HEK293 (cell line): ENCODE measurements at regions not wholly inside any gene's neighbourhood (a gene's known extent, or its start where the extent isn't known, plus 50 kb on each side); places are given as distances from the start of the nearest gene placed in this dataset.

Experiments used
- ZNF133 ChIP-seq: fragments of 450-650 bp; formaldehyde crosslinking; IDR thresholded peaks from 2 replicates; pipeline ENCODE4 v1.5.1; 2016; ENCODE audit warnings: missing biosample characterization, missing genetic modification characterization
- ZNF423 ChIP-seq: fragments of 450-650 bp; formaldehyde crosslinking; IDR thresholded peaks from 2 replicates; pipeline ENCODE4 v1.5.1; 2016; ENCODE audit warnings: missing biosample characterization, missing genetic modification characterization
- ZNF514 ChIP-seq: fragments of 450-650 bp; formaldehyde crosslinking; IDR thresholded peaks from 2 replicates; pipeline ENCODE4 v1.5.1; 2016; ENCODE audit warnings: missing biosample characterization, missing genetic modification characterization
- TF ChIP-seq, protein P1 (sequence below): fragments of 450-650 bp; formaldehyde crosslinking; IDR thresholded peaks from 2 replicates; pipeline ENCODE4 v1.5.1; 2016; ENCODE audit warnings: missing biosample characterization, missing genetic modification characterization
- TF ChIP-seq, protein P2 (sequence below): fragments of 450-650 bp; formaldehyde crosslinking; IDR thresholded peaks from 2 replicates; pipeline ENCODE4 v1.5.1; 2016; ENCODE audit warnings: missing biosample characterization, missing genetic modification characterization
- TF ChIP-seq, protein P3 (sequence below): fragments of 450-650 bp; formaldehyde crosslinking; IDR thresholded peaks from 2 replicates; pipeline ENCODE4 v1.5.1; 2017; ENCODE audit warnings: missing biosample characterization, missing genetic modification characterization

DNA sequence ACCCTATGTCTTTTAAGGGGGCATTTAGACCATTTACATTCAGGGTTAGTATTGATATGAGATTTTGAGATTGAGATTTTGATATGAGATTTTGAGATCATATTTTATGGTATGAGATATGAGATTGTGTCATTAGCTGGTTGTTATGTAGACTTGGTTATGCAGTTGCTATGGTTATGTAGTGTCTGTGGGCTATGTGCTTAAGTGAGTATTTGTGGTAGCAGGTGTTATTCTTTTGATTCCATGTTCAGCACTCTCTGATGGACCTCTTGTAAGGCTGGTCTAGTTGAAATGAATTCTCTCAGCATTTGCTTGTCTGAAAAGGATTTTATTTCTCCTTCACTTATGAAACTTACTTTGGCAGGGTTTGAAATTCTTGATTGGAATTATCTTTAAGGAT, 225.4 kb downstream of the SATB1 start:
- TF ChIP-seq, protein P1, sequence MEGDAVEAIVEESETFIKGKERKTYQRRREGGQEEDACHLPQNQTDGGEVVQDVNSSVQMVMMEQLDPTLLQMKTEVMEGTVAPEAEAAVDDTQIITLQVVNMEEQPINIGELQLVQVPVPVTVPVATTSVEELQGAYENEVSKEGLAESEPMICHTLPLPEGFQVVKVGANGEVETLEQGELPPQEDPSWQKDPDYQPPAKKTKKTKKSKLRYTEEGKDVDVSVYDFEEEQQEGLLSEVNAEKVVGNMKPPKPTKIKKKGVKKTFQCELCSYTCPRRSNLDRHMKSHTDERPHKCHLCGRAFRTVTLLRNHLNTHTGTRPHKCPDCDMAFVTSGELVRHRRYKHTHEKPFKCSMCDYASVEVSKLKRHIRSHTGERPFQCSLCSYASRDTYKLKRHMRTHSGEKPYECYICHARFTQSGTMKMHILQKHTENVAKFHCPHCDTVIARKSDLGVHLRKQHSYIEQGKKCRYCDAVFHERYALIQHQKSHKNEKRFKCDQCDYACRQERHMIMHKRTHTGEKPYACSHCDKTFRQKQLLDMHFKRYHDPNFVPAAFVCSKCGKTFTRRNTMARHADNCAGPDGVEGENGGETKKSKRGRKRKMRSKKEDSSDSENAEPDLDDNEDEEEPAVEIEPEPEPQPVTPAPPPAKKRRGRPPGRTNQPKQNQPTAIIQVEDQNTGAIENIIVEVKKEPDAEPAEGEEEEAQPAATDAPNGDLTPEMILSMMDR (tag by site-specific recombination), result no peak
- no peak for TF ChIP-seq ZNF133
- no peak for TF ChIP-seq ZNF514
- TF ChIP-seq ZNF423, result no peak
- TF ChIP-seq, protein P2, sequence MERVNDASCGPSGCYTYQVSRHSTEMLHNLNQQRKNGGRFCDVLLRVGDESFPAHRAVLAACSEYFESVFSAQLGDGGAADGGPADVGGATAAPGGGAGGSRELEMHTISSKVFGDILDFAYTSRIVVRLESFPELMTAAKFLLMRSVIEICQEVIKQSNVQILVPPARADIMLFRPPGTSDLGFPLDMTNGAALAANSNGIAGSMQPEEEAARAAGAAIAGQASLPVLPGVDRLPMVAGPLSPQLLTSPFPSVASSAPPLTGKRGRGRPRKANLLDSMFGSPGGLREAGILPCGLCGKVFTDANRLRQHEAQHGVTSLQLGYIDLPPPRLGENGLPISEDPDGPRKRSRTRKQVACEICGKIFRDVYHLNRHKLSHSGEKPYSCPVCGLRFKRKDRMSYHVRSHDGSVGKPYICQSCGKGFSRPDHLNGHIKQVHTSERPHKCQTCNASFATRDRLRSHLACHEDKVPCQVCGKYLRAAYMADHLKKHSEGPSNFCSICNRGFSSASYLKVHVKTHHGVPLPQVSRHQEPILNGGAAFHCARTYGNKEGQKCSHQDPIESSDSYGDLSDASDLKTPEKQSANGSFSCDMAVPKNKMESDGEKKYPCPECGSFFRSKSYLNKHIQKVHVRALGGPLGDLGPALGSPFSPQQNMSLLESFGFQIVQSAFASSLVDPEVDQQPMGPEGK (tag by site-specific recombination), result no peak
- TF ChIP-seq, protein P3, sequence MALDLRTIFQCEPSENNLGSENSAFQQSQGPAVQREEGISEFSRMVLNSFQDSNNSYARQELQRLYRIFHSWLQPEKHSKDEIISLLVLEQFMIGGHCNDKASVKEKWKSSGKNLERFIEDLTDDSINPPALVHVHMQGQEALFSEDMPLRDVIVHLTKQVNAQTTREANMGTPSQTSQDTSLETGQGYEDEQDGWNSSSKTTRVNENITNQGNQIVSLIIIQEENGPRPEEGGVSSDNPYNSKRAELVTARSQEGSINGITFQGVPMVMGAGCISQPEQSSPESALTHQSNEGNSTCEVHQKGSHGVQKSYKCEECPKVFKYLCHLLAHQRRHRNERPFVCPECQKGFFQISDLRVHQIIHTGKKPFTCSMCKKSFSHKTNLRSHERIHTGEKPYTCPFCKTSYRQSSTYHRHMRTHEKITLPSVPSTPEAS (tag by site-specific recombination), result no peak
